HUES6 (cell line): ENCODE measurements at regions not wholly inside any gene's neighbourhood (a gene's known extent, or its start where the extent isn't known, plus 50 kb on each side); places are given as distances from the start of the nearest gene placed in this dataset.
A peak's percentile ranks its signal among the peaks of the same experiment; 100 is the strongest.

Experiments used
- H3K27ac ChIP-seq: 2 replicates; pipeline ENCODE4 v1.7.0; 2013; ENCODE audit warnings: low read depth, mild to moderate bottlenecking, low read length, inconsistent platforms
- H3K27me3 ChIP-seq: 2 replicates; pipeline ENCODE4 v1.6.1; 2013; ENCODE audit warnings: low read length; ENCODE audit not compliant: control insufficient read depth, insufficient read depth
- H3K36me3 ChIP-seq: 2 replicates; pipeline ENCODE4 v1.6.1; 2013; ENCODE audit warnings: low read length; ENCODE audit not compliant: control insufficient read depth, insufficient read depth
- H3K4me1 ChIP-seq: 2 replicates; pipeline ENCODE4 v1.6.1; 2013; ENCODE audit warnings: low read length; ENCODE audit not compliant: control insufficient read depth, insufficient read depth
- H3K4me3 ChIP-seq: 2 replicates; pipeline ENCODE4 v1.5.1; 2013; ENCODE audit warnings: low read depth, low read length
- H3K9ac ChIP-seq: one replicate; pipeline ENCODE4 v1.6.1; 2013; ENCODE audit warnings: mild to moderate bottlenecking, low read length
- H3K9me3 ChIP-seq: 2 replicates; pipeline ENCODE4 v1.6.1; 2013; ENCODE audit warnings: low read depth, low read length; ENCODE audit not compliant: control insufficient read depth, insufficient read depth

DNA sequence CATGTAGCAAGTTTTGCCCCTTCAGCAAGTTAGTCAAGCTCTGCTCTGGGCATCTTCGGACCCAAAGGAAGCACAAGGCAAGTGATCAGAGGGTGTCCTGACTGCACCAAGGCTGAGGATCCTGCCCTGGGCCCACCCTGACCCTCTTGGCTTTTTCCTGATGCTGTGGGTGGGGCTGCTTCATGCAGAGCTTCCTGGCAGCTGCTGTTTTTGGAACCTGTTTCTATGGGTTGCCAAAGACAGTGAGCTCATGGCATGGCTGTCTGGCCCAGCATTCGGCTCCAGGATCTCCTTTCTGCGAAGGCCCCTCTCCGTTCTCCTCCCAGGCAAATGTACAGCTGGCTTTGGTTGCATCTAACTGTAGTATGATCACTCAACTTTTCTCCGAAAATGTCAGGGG, 497.9 kb downstream of the ARHGEF28 start:
- no peak overlapping the region for H3K27ac ChIP-seq
- no peaks in the 10 kb centered on the region for H3K36me3 ChIP-seq
- H3K4me1 ChIP-seq: peaks cover 12% of the 10 kb centered on the region; the same call in 1 of the 2 replicates
- H3K4me3 ChIP-seq: no peak overlapping the region
- H3K9me3 ChIP-seq: no peaks in the 10 kb centered on the region
- H3K9ac ChIP-seq: no peak overlapping the region
- H3K27me3 ChIP-seq: no peaks in the 10 kb centered on the region

GRCh38 chr5:74122979-74123590, 497.1 kb downstream of the ARHGEF28 start:
- Histone ChIP-seq H3K27ac (no peak overlapping the region), H3K36me3 (no peaks in the 10 kb centered on the region), H3K4me1 (peaks cover 12% of the 10 kb centered on the region; the same call in 1 of the 2 replicates)

GRCh38 chr5:74122175-74122574, 496.2 kb downstream of the ARHGEF28 start:
- no peak overlapping the region for H3K4me3 ChIP-seq
- no peaks in the 10 kb centered on the region for H3K9me3 ChIP-seq
- no peaks in the 10 kb centered on the region for H3K27me3 ChIP-seq
- no peak overlapping the region for H3K9ac ChIP-seq
- no peaks in the 10 kb centered on the region for H3K36me3 ChIP-seq
- H3K27ac ChIP-seq: no peak overlapping the region
- H3K4me1 ChIP-seq: peaks cover 6% of the 10 kb centered on the region; the same call in 1 of the 2 replicates

More at GRCh38 chr5:74122979-74123590, 497.1 kb downstream of the ARHGEF28 start:
- no peak overlapping the region for H3K4me3 ChIP-seq
- no peaks in the 10 kb centered on the region for H3K9me3 ChIP-seq
- no peak overlapping the region for H3K9ac ChIP-seq
- no peaks in the 10 kb centered on the region for H3K27me3 ChIP-seq

DNA sequence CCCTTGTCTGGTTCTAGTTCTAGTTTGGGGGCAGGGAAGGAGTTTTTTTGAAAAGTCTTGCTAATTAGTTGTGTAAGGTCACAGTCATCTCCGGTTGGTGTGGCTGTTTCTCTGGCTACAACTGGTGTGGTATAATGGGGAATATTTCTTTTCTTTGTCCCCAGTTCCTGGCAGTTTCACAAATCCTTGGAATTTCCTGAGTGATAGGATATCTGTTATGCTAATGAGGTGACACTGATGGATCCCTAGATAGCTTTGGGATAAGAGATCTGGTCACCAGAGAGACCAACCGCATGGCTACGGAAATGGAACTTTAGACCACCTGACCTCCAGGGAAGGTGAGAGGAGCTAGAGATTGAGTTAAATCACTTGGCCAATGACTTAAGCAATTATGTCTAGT, 494.6 kb downstream of the ARHGEF28 start:
- no peaks in the 10 kb centered on the region for H3K9me3 ChIP-seq
- no peaks in the 10 kb centered on the region for H3K36me3 ChIP-seq
- peaks cover 6% of the 10 kb centered on the region; the same call in 1 of the 2 replicates for H3K4me1 ChIP-seq
- H3K27ac ChIP-seq: peak overlapping the region; percentile 27; the same call in 1 of the 2 replicates
- H3K9ac ChIP-seq: no peak overlapping the region
- H3K27me3 ChIP-seq: no peaks in the 10 kb centered on the region
- no peak overlapping the region for H3K4me3 ChIP-seq

DNA sequence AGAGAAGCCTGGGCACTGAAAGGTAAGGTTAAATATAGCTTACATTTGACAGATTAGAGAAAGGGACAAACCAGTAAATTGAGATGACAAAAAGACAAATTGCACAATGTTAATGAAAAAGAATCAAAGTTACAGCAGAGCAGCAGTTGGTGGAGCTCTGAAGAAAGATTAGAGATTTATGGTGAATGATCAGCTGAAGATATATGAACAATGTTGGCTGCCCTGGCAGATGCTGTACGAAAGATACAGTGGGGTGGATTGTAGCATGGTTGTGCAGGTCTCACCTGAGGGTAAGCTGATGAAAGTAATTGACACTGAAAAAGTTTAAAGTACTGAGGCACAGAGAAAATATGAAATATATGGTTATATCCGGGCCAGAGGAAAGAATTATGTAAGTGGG, 492.1 kb downstream of the ARHGEF28 start:
- Histone ChIP-seq H3K9me3 (no peaks in the 10 kb centered on the region), H3K36me3 (no peaks in the 10 kb centered on the region), H3K27me3 (no peaks in the 10 kb centered on the region), H3K4me3 (no peak overlapping the region), H3K4me1 (peaks cover 6% of the 10 kb centered on the region; the same call in 1 of the 2 replicates), H3K9ac (no peak overlapping the region), H3K27ac (no peak overlapping the region)

DNA sequence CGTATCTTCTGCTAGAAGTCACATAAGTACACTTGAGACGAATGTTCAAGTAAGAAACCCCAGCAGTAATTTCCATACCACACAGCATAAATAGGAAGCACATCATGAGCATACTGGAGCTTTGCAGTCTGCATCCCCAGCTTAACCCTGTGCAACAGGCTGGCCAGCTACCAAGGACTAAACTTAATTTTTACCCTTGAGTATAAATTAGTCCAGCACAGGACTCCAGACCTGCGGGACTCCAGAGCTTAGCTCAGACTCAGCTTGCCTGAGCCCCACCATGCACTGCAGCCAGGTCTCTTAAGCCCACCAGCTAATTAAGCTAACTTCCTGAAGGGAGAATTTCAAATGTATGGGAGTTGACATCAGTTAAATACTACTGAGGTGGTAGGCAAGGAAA, 491.0 kb downstream of the ARHGEF28 start:
- H3K27me3 ChIP-seq: no peaks in the 10 kb centered on the region
- no peak overlapping the region for H3K9ac ChIP-seq
- peak overlapping the region; percentile 26; the same call in 1 of the 2 replicates for H3K27ac ChIP-seq
- no peak overlapping the region for H3K4me3 ChIP-seq
- H3K36me3 ChIP-seq: no peaks in the 10 kb centered on the region
- H3K9me3 ChIP-seq: no peaks in the 10 kb centered on the region
- peaks cover 6% of the 10 kb centered on the region; the same call in 1 of the 2 replicates for H3K4me1 ChIP-seq

DNA sequence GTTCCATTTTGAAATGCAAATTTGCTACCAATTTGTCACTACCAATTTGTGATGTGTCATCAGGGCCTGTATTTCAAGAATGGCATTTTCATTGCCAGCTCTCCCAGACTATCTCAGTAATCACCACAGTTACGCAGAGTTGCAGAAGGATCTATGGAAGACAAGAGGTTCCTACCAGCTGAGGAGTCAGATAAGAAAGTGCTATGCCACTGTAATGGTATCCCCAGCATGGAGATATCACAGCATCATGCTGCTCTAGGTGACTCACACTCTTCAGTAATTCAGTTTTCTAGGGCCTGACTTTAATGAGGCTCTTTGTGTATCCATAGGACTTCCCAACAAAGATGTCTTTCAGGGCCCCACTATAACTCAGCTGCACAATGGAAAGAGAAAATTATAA, 490.3 kb downstream of the ARHGEF28 start:
- Histone ChIP-seq H3K4me3 (no peak overlapping the region), H3K4me1 (peaks cover 6% of the 10 kb centered on the region; the same call in 1 of the 2 replicates), H3K36me3 (no peaks in the 10 kb centered on the region), H3K27ac (peak overlapping the region; percentile 26; the same call in 1 of the 2 replicates), H3K9me3 (no peaks in the 10 kb centered on the region), H3K27me3 (no peaks in the 10 kb centered on the region), H3K9ac (no peak overlapping the region)

DNA sequence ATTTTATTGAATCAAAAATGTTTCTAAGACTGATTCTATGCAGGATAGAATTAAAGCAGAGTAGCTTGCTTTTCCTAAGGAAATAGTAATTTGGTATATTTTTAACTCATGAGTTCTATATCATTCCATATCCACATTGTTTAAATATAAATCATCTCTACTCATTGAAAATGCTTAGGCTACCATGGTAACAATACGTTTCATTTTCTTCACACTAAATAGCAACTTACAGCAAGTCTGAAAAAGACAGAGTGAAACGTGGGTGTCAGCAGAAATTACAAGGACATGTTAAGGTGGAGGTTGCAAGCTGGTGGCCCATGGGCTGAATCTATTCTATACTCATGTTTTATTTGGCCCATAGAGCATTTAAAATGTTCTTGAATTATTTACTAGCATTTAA, 487.9 kb downstream of the ARHGEF28 start:
- no peak overlapping the region for H3K4me3 ChIP-seq
- no peaks in the 10 kb centered on the region for H3K36me3 ChIP-seq
- no peaks in the 10 kb centered on the region for H3K9me3 ChIP-seq
- no peaks in the 10 kb centered on the region for H3K27me3 ChIP-seq
- H3K27ac ChIP-seq: no peak overlapping the region
- H3K4me1 ChIP-seq: no peaks in the 10 kb centered on the region; the same call in 1 of the 2 replicates
- H3K9ac ChIP-seq: no peak overlapping the region

DNA sequence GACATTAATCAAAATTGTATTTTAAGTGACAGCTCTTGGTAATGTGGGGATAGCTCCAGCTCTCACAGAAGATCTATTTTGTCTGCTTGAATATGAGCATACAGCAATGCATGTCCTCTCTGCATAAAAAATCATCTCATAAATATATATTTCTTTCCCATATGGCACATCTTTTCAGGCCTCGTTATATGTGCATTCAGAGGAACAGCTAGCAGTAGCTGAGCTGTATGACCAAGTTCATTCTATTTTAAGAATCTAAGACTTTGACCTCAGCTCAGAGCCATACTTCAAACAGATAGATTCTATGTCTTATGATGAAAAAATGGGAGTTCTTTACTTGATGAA, 487.2 kb downstream of the ARHGEF28 start:
- Histone ChIP-seq H3K9me3 (no peaks in the 10 kb centered on the region), H3K4me3 (no peak overlapping the region), H3K27me3 (no peaks in the 10 kb centered on the region), H3K36me3 (no peaks in the 10 kb centered on the region), H3K27ac (no peak overlapping the region), H3K4me1 (no peaks in the 10 kb centered on the region; the same call in 1 of the 2 replicates), H3K9ac (no peak overlapping the region)

DNA sequence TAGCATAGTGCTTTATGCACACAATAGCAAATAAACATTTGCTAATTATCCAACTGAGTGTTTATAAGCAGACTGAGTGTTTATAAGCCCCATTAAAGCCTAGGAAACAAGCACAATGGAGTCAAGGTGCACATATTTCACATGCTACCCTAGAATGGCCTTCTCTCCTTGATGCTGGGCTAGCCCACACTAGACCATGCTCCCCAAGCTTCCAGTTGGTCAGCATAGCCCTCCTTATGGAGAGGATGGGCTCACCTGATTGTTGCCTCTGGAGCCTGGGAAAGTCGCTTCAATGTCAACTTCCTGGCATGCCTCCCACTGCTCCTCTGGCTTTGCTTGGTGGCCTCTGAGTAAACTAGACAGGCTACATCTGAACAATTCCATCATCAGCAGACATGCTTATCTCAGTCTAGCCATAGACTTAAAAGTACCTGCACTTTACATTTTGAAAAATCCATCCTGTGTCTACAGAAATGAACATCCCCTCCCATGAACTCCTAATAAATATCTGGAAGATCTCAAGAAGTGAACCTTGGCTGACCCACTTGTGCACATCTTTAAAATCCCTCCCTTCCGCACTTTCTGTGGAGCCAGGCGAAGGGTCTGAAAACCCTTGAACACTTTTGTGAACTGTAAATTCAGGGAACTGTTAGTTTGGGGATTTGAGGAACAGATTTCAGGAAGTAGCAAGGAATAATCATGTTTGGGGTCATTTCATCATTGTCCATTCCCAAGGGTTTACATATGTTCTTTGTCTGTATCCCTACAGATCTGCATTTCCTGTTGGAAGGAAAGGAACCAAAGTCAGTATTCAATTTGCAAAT, 486.6 kb downstream of the ARHGEF28 start:
- no peak overlapping the region for H3K4me3 ChIP-seq
- no peak overlapping the region for H3K9ac ChIP-seq
- H3K9me3 ChIP-seq: no peaks in the 10 kb centered on the region
- no peak overlapping the region for H3K27ac ChIP-seq
- H3K4me1 ChIP-seq: no peaks in the 10 kb centered on the region; the same call in 1 of the 2 replicates
- no peaks in the 10 kb centered on the region for H3K27me3 ChIP-seq
- H3K36me3 ChIP-seq: no peaks in the 10 kb centered on the region

DNA sequence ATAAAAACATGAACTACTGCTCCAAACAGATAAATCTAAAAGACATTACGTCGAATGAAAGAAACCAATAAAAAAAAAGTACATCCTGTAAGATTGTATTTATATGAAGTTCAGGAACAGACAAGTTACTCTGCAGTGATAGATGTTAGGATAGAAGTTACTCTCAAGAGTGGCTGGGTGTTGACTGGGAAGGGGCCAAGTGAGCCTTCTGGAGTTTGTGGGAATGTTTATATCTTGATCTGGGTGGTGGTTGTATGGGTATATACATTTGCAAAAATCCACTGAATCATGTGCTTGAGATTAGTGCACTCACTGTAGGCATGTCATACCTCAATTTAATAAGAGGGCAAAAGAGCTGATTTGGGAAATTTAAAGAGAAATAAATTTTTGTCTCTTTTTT, 485.8 kb downstream of the ARHGEF28 start:
- Histone ChIP-seq H3K27ac (no peak overlapping the region), H3K9me3 (no peaks in the 10 kb centered on the region), H3K4me3 (no peak overlapping the region), H3K36me3 (no peaks in the 10 kb centered on the region), H3K27me3 (no peaks in the 10 kb centered on the region), H3K4me1 (no peaks in the 10 kb centered on the region; the same call in 1 of the 2 replicates), H3K9ac (no peak overlapping the region)
